IPS-18a (cell line): ENCODE measurements at regions not wholly inside any gene's neighbourhood (a gene's known extent, or its start where the extent isn't known, plus 50 kb on each side); places are given as distances from the start of the nearest gene placed in this dataset.

Source experiments
- H3K27ac ChIP-seq: one replicate; pipeline ENCODE4 v1.5.1; 2013; ENCODE audit warnings: low read length
- H3K27me3 ChIP-seq: one replicate; pipeline ENCODE4 v1.6.1; 2013; ENCODE audit warnings: mild to moderate bottlenecking, low read length; ENCODE audit not compliant: control insufficient read depth, insufficient read depth
- H3K36me3 ChIP-seq: one replicate; pipeline ENCODE4 v1.6.1; 2013; ENCODE audit warnings: low read depth, low read length; ENCODE audit not compliant: control insufficient read depth
- H3K4me1 ChIP-seq: one replicate; pipeline ENCODE4 v1.6.1; 2013; ENCODE audit warnings: low read depth, low read length; ENCODE audit not compliant: control insufficient read depth
- H3K4me3 ChIP-seq: one replicate; pipeline ENCODE4 v1.5.1; 2013; ENCODE audit warnings: low read length
- H3K9ac ChIP-seq: one replicate; pipeline ENCODE4 v1.6.1; 2013; ENCODE audit warnings: mild to moderate bottlenecking, low read length, moderate library complexity
- H3K9me3 ChIP-seq: one replicate; pipeline ENCODE4 v1.6.1; 2013; ENCODE audit warnings: low read depth, low read length; ENCODE audit not compliant: control insufficient read depth

DNA sequence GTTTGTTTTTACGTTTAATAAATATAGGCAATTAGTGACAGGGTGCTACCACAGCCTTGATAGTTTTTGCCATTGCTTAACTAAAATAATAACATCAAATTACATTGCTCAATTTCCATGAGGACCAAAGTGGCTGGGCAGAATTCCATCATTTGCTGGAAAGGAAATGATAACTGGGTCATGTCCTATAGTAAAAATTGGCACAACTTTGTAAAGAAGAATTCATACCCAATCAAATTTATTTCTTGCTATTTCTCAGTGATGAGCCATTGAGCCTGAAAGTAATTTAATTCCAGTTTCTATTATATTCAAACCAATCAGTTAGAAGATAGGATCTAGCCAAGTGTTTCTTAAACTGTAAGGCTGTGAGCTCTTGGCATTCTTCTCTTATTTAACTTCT is 102.2 kb upstream of the CTTNBP2 start:
- H3K27ac ChIP-seq = no peak overlapping the region
- H3K9ac ChIP-seq = no peak overlapping the region
- H3K4me3 ChIP-seq = no peak overlapping the region
- no peaks in the 10 kb centered on the region for H3K36me3 ChIP-seq
- H3K9me3 ChIP-seq = no peaks in the 10 kb centered on the region
- no peaks in the 10 kb centered on the region for H3K27me3 ChIP-seq
- H3K4me1 ChIP-seq = no peaks in the 10 kb centered on the region

DNA sequence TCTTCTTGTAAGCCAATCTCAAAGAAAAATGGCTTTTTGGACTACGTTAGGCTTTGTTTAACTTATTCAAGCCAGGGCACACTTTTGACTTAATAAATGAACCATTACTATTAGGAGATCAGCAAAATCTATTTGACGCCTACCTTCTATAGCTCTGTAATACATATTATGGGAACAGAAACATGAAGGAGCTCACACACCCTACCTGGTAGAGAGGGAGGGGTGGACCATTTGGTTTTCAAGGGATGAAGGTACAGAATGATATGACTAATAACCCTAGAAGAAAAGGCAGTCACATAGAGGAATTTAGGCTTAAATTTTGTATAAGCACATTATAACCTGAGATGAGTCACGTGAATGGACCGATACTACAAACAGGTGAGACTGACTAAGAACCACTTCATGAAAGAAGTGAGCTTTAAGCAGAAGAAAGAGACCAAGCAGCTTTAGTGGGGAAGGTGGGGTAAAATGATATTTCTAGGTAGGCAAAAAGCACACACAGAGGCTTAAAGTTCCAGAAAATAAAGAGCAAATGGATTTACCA is 106.8 kb upstream of the CTTNBP2 start:
- Histone ChIP-seq H3K27me3 (no peaks in the 10 kb centered on the region), H3K27ac (no peak overlapping the region), H3K4me1 (no peaks in the 10 kb centered on the region), H3K4me3 (no peak overlapping the region), H3K36me3 (no peaks in the 10 kb centered on the region), H3K9me3 (no peaks in the 10 kb centered on the region), H3K9ac (no peak overlapping the region)

DNA sequence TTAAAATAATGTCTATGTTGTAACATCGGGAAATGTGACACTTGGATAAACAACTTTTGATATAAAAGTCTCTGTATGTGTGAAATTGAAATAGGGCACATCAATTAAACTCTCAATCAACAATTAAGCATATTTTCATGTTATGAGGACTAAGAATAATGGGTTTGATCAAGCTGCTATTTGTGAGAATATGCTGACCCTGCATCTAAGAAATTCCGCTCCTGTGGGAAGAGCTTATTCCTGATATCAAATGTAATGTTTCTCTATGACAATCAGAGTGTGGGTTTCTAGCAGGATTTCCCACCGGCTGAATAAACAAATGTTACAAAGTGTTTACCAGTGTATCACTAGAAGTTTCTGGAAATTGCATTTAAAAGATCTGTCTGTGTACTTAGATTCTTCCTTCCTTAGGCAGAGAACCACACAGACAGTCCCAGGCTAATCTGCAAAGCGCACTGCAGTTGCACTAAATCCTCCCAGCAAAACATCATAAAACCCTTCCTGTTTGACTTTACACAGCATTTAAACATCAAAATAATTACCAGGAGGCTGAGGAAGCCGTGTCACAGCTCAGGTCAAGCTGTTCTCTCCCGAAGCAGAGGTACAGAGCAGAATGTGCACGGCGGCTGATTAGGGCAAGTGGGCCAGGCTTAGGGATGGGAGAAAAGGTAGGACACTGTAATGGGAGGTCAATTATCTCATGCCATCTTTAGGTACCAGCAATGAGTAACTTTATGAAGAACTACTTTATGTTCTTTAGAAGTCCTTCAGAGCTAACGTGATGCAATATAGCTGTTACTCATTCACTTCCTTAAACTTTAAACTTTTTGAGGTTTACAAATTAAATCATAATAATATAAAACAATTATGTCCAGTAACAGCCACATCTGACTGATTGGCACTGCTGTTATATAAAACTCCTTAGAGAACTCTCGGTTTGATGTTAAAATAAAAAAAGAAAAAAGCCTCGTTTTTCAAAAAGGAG is 109.1 kb upstream of the CTTNBP2 start:
- H3K4me3 ChIP-seq = no peak overlapping the region
- H3K9me3 ChIP-seq = no peaks in the 10 kb centered on the region
- H3K9ac ChIP-seq = no peak overlapping the region
- no peaks in the 10 kb centered on the region for H3K27me3 ChIP-seq
- no peaks in the 10 kb centered on the region for H3K4me1 ChIP-seq
- no peaks in the 10 kb centered on the region for H3K36me3 ChIP-seq
- no peak overlapping the region for H3K27ac ChIP-seq

DNA sequence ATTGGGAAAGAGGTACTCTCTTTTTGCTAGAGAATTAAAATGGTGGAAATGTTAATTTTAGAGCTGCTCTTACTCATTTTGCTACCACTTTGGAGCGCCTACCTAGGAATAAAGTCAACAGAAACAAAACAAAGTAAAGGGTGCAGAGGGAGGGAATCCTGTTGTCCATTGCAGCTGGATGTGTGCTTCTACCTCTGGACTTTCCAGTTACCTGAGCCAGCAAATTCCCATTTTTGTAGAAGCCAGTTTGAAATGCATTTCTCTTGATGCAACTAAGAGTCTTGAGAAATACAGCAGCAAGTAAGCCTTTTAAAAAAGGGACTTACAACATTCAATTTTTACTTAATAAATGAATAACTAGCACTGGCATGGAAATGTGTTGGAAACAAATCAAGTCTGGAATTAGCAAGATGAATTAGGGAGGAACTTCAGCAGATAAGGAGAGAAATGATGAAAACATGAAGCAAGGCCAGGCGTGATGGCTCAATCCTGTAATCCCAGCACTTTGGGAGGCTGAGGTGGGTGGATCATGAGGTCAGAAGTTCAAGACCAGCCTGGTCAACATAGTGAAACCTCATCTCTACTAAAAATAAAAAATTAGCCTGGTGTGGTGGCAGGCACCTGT is 113.5 kb upstream of the CTTNBP2 start:
- Histone ChIP-seq H3K27ac (no peak overlapping the region), H3K36me3 (no peaks in the 10 kb centered on the region)

DNA sequence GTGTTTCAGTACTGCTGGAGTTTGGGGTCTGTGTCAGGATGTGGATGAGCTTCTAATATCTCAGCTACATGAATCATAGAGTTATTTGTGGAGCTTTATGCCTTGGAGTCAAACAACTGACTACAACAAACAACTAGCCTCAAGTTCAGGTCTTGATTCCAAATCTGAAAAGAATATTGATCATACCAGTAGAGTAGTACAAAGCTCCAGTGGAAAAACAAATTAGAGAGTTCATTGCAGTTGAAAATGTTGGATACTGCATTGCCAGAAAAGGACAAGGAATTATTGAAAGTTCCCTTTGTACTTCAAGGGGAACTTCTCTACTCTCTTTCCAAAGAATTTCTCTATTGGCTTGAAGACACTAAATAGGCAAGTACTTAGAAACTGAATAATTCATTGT is 117.6 kb upstream of the CTTNBP2 start:
- Histone ChIP-seq H3K9me3 (no peaks in the 10 kb centered on the region), H3K9ac (no peak overlapping the region), H3K4me3 (no peak overlapping the region), H3K27ac (no peak overlapping the region), H3K36me3 (no peaks in the 10 kb centered on the region), H3K4me1 (no peaks in the 10 kb centered on the region), H3K27me3 (no peaks in the 10 kb centered on the region)

More for the DNA sequence above, 113.5 kb upstream of the CTTNBP2 start:
- Histone ChIP-seq H3K27me3 (no peaks in the 10 kb centered on the region), H3K4me3 (no peak overlapping the region), H3K4me1 (no peaks in the 10 kb centered on the region), H3K9ac (no peak overlapping the region), H3K9me3 (no peaks in the 10 kb centered on the region)

DNA sequence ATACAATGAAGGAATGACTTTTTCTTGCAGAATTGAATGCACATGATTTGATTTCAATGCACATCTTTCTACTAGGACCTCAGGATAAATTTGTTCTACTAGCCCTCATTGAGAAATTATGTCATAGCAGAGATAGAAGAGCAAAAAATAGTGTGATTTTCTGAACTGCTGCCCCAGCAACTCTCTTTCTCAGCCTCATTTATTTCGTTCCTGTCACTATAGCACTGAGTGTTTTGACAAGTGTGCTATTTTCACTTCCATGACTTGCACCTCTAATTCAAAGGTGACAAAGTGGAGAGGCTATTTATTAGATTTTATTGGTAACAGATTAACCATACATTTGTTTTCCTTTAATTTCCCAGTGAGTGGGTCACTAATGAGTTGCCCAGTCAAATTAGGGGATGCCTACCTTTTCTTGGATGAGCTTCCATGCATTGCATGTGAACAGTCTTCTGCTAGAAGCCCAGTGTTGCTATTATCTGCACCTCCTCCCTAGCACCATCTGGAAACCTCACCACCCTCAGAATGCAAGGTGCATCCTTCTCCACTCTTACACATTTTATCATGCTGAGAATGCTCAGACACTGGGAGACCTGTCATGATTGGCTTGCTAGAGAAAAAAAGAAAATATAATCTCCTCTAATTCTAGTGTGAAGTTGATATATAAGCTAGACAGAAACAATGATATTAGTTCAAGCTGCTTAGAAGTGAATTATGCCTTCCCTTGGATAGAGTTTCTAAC is 119.6 kb upstream of the CTTNBP2 start:
- no peak overlapping the region for H3K27ac ChIP-seq
- H3K4me3 ChIP-seq = no peak overlapping the region
- H3K9ac ChIP-seq = no peak overlapping the region
- no peaks in the 10 kb centered on the region for H3K27me3 ChIP-seq
- H3K36me3 ChIP-seq = no peaks in the 10 kb centered on the region
- no peaks in the 10 kb centered on the region for H3K9me3 ChIP-seq
- no peaks in the 10 kb centered on the region for H3K4me1 ChIP-seq

DNA sequence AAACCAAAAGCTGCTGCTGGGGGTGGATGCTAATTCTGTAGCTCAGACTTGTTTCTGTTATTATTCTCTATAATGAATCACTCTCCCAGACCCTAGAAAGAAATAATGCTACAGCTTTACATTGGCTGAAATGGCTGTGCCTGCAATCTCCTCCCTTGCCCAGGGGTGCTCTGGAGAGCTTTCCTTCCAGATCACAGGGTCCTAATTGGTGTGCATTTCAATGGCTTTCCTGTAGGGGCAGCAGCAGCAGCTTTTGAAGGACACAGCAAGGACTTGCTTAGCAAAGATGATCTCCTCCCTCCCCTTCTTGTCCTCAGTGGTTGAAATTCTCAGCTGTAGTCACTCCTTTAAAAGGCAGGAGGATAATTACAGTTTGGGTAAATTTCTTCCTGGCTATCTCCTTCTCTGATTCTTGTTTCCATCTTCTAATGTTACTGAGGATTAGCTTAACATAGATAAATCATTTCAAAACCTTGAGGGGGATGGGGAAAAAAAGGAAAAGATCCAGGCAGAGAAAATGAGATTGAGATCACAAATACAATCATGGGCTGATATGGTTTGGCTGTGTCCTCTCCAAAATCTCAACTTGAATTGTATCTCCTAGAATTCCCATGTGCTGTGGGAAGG is 120.2 kb upstream of the CTTNBP2 start:
- Histone ChIP-seq H3K9ac (no peak overlapping the region), H3K36me3 (no peaks in the 10 kb centered on the region), H3K4me1 (no peaks in the 10 kb centered on the region), H3K9me3 (no peaks in the 10 kb centered on the region), H3K27ac (no peak overlapping the region), H3K4me3 (no peak overlapping the region), H3K27me3 (no peaks in the 10 kb centered on the region)

DNA sequence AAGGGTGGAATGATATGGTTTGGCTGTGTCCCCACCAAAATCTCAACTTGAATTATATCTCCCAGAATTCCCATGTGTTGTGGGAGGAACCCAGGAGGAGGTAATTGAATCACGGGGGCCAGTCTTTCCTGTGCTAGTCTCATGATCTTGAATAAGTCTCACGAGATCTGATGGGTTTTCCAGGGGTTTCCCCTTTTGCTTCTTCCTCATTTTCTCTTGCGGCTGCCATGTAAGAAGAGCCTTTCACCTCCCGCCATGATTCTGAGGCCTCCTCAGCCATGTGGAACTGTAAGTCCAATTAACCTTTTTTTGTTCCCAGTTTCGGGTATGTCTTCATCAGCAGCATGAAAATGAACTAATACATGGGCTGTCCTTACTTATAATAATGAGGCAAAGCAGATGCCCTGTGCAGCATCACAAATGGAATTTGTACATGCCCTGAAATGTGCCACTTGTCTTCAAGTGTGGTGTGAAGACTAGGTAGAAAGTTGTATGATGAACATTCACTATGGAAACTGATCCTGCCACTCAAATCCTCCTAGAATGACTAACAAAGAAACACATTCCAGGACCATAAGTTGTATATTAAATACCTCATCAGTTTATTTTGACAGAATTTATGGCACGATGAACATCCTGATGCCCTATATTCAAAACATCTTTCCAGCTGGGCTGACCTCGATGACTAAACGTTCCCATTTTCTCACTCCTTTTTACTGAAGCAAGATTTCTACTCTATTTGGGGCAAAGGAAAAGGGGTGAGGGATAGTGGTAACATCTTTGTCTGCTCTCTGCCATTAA is 122.8 kb upstream of the CTTNBP2 start:
- Histone ChIP-seq H3K4me3 (no peak overlapping the region), H3K4me1 (no peaks in the 10 kb centered on the region), H3K9ac (no peak overlapping the region), H3K27me3 (no peaks in the 10 kb centered on the region), H3K36me3 (no peaks in the 10 kb centered on the region), H3K9me3 (no peaks in the 10 kb centered on the region), H3K27ac (no peak overlapping the region)

DNA sequence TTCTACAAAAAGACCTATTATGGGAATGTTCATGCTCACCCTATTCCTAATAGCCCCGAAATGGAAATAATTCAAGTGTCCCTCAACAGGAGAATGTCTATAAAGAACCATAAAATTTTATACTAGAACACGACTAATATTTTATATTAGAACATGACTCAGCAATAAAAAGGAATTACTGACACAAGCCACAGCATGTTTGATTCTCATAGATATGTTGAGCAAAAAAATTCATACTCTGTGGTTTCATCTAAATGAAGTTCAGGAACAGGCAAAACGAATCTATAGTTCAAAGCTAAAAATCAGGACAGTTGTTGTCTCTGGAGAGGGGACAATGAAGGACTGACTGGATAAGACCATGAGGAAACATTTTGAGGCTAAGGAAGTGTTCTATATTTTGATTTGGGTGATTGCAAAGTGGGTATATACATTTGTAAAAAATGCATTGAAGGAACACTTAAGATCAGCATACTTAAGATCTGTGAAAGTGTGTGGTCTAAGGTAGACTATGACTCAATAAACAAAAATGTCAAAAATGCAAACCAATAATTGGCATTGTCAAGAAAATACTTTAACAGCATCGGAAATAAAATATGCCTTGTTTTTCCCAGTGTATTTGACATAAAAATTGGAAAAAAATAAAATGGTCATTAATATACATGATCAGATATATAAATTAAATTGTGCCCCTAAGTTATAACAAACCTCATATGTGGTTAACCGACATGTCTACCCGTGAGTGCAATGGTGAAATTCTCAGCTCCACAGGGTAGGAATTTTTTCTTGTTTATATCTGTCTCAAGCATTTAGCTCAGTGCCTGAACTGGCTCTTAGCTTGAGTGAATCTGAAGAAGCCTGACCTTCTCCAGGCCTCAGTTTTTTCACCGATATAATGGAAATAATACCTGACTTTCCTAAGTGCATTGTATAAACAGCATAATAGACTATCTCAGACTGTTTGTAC is 124.9 kb upstream of the CTTNBP2 start:
- H3K4me1 ChIP-seq = no peaks in the 10 kb centered on the region
- no peak overlapping the region for H3K9ac ChIP-seq
- no peak overlapping the region for H3K4me3 ChIP-seq
- H3K36me3 ChIP-seq = no peaks in the 10 kb centered on the region
- H3K27ac ChIP-seq = no peak overlapping the region
- H3K9me3 ChIP-seq = no peaks in the 10 kb centered on the region
- no peaks in the 10 kb centered on the region for H3K27me3 ChIP-seq
